ENCODE measurements at regions not wholly inside any gene's neighbourhood (a gene's known extent, or its start where the extent isn't known, plus 50 kb on each side); places are given as distances from the start of the nearest gene placed in this dataset.

DNA sequence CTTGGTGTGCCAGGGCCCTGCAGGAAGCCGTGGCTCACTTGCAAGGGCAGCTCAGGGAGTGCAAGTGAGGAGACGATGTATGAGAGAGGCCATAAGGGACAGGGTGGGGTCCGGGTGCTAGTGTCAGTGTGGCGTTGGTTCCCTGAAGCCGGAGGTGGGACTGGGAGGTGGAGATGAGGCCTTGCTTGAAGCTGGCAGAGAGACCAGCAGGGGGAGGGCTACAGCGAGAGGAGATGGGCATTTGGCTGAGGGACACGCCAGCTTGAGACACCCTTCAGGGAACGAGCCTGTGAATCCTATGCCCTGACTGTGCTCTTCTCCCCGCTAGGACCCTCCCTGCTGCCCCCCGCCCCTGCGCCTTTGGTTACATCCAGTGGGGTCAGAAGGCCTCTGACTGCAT lies 529.1 kb downstream of the TCERG1L start:
- H3K36me3 ChIP-seq (ENCODE audit: control insufficient read depth, insufficient read depth, low read length): no peaks in the 10 kb centered on the region
- 55% methylated on average over 4 of the region's 11 CpGs; no CpG with 5 or more reads in 1 of the 2 experiments for whole genome bisulfite sequencing, 2 experiments (ENCODE audit: extremely low coverage in 2 of 2, insufficient read length in 1 of 2)
- no peak overlapping the region for H2BK5ac ChIP-seq (ENCODE audit: low read depth, low read length, poor library complexity, severe bottlenecking)
- H3K4me3 ChIP-seq (ENCODE audit: insufficient read depth, low read depth, low read length): no peak overlapping the region
- H2BK20ac ChIP-seq (ENCODE audit: low read depth, low read length): no peak overlapping the region
- no peak for DNase-seq
- H3K4ac ChIP-seq (ENCODE audit: low read depth, low read length): no peak overlapping the region
- no peak overlapping the region for H2BK120ac ChIP-seq (ENCODE audit: low read depth, low read length)
- H3K4me1 ChIP-seq (ENCODE audit: control insufficient read depth, insufficient read depth, low read length): no peaks in the 10 kb centered on the region
- no peak overlapping the region for H4K5ac ChIP-seq (ENCODE audit: low read depth, low read length)
- no peak overlapping the region for H3K14ac ChIP-seq (replicated peaks; ENCODE audit: low read depth, low read length)
- H2BK15ac ChIP-seq (ENCODE audit: low read depth, low read length): no peak overlapping the region
- no peak overlapping the region for H4K8ac ChIP-seq (ENCODE audit: low read depth in 2 of 2, low read length in 2 of 2)
- no peak overlapping the region for H2AK9ac ChIP-seq (replicated peaks; ENCODE audit: low read depth, low read length, poor library complexity)
- no peak overlapping the region for H3K18ac ChIP-seq (ENCODE audit: low read depth, low read length)
- dilution Hi-C loops (cut with HindIII; ENCODE audit: low sequenced_read_pairs, unreplicated experiment) (no loop called here), intact Hi-C loops (cut with micrococcal nuclease) (no loop called here), in situ Hi-C loops (cut with MboI; ENCODE audit: low sequenced_read_pairs) (no loop called here)
- ChIA-PET POLR2A (ENCODE audit: unreplicated experiment) (no interaction called here), CTCF (no interaction called here)
- H4K20me1 ChIP-seq (ENCODE audit: insufficient read depth, low read length): no peaks in the 10 kb centered on the region
- H2AFZ ChIP-seq (replicated peaks; ENCODE audit: low read length, poor library complexity): no peak overlapping the region
- TF ChIP-seq SMC3 (IDR thresholded peaks at IDR 0.05; ENCODE audit: low read depth, low read length) (no peak), POLR2A (IDR thresholded peaks at IDR 0.05; ENCODE audit: low read depth, low read length) (no peak), MAZ (IDR thresholded peaks at IDR 0.05; ENCODE audit: borderline replicate concordance, low read depth, low read length) (no peak), MAFK (IDR thresholded peaks at IDR 0.05; ENCODE audit: low read depth, low read length) (no peak), RFX5 (IDR thresholded peaks at IDR 0.05; ENCODE audit: low read depth, low read length) (no peak), MXI1 (IDR thresholded peaks at IDR 0.05; ENCODE audit: borderline replicate concordance, low read depth, low read length) (no peak), BHLHE40 (IDR thresholded peaks at IDR 0.05; ENCODE audit: low read depth, low read length) (no peak), CEBPB (IDR thresholded peaks at IDR 0.05; ENCODE audit: low read depth, low read length) (no peak), NFE2L2 (IDR thresholded peaks at IDR 0.05; ENCODE audit: low read depth, low read length) (no peak), FOS (IDR thresholded peaks at IDR 0.05; ENCODE audit: low read depth, low read length) (no peak), RAD21 (IDR thresholded peaks at IDR 0.05; ENCODE audit: low read length) (no peak), RCOR1 (IDR thresholded peaks at IDR 0.05; ENCODE audit: insufficient replicate concordance, low read length) (no peak), CHD1 (IDR thresholded peaks at IDR 0.05; ENCODE audit: low read depth, low read length) (no peak)
- TF ChIP-seq, protein P1, sequence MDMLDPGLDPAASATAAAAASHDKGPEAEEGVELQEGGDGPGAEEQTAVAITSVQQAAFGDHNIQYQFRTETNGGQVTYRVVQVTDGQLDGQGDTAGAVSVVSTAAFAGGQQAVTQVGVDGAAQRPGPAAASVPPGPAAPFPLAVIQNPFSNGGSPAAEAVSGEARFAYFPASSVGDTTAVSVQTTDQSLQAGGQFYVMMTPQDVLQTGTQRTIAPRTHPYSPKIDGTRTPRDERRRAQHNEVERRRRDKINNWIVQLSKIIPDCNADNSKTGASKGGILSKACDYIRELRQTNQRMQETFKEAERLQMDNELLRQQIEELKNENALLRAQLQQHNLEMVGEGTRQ (IDR thresholded peaks at IDR 0.05; ENCODE audit: low read depth, low read length): no peak
- TF ChIP-seq, protein P2, sequence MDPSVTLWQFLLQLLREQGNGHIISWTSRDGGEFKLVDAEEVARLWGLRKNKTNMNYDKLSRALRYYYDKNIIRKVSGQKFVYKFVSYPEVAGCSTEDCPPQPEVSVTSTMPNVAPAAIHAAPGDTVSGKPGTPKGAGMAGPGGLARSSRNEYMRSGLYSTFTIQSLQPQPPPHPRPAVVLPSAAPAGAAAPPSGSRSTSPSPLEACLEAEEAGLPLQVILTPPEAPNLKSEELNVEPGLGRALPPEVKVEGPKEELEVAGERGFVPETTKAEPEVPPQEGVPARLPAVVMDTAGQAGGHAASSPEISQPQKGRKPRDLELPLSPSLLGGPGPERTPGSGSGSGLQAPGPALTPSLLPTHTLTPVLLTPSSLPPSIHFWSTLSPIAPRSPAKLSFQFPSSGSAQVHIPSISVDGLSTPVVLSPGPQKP (IDR thresholded peaks at IDR 0.05; ENCODE audit: borderline replicate concordance, low read depth, low read length): no peak
- TF ChIP-seq, protein P3, sequence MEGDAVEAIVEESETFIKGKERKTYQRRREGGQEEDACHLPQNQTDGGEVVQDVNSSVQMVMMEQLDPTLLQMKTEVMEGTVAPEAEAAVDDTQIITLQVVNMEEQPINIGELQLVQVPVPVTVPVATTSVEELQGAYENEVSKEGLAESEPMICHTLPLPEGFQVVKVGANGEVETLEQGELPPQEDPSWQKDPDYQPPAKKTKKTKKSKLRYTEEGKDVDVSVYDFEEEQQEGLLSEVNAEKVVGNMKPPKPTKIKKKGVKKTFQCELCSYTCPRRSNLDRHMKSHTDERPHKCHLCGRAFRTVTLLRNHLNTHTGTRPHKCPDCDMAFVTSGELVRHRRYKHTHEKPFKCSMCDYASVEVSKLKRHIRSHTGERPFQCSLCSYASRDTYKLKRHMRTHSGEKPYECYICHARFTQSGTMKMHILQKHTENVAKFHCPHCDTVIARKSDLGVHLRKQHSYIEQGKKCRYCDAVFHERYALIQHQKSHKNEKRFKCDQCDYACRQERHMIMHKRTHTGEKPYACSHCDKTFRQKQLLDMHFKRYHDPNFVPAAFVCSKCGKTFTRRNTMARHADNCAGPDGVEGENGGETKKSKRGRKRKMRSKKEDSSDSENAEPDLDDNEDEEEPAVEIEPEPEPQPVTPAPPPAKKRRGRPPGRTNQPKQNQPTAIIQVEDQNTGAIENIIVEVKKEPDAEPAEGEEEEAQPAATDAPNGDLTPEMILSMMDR (conservative IDR thresholded peaks at IDR 0.05; ENCODE audit: low read depth, low read length): no peak
- H3K27ac ChIP-seq (ENCODE audit: insufficient read depth, low read length): no peak overlapping the region
- no peak overlapping the region for H4K91ac ChIP-seq (ENCODE audit: insufficient read depth, low read depth, low read length)
- H3K79me1 ChIP-seq (ENCODE audit: low read depth in 1 of 2, low read length in 2 of 2): no peaks in the 10 kb centered on the region
- no peak overlapping the region for H3K23ac ChIP-seq (ENCODE audit: low read depth, low read length)
- H2AK5ac ChIP-seq (ENCODE audit: low read depth, low read length): no peak overlapping the region
- peaks cover 49% of the 10 kb centered on the region for H3K9me3 ChIP-seq (ENCODE audit: control insufficient read depth, insufficient read depth, low read length)
- BruUV-seq (replicated peaks): no TSS peak
- H3K9me1 ChIP-seq (ENCODE audit: insufficient read depth, low read length): no peaks in the 10 kb centered on the region
- no peaks in the 10 kb centered on the region for H3K27me3 ChIP-seq (ENCODE audit: control insufficient read depth, insufficient read depth, low read length)
- ATAC-seq (ENCODE audit: low read depth): no peak
- no peak overlapping the region for H3K4me2 ChIP-seq (ENCODE audit: low read depth, low read length)
- H3K9ac ChIP-seq (ENCODE audit: low read depth, low read length): no peak overlapping the region
- no peak overlapping the region for H3K56ac ChIP-seq (ENCODE audit: extremely low read depth, insufficient read depth, low read length)
